Lower lobe of right lung (tissue), 2 donors: ENCODE measurements at regions not wholly inside any gene's neighbourhood (a gene's known extent, or its start where the extent isn't known, plus 50 kb on each side); places are given as distances from the start of the nearest gene placed in this dataset.

ENCODE experiments used
- ATAC-seq, 2 donors: fragments of 200-7000 bp; cut with Tn5 transposase; one replicate each; pipeline ENCODE4 v1.9.1; 2020 to 2022; ENCODE audit warnings: mild to moderate bottlenecking in 2 of 2, moderate library complexity in 2 of 2
- DNase-seq: peaks from one replicate; pipeline ENCODE4 v3.0.0-alpha.2; 2020
- H3K27ac ChIP-seq: fragments of 200-600 bp; one replicate; pipeline ENCODE4 v1.8.0; 2022
- H3K27me3 ChIP-seq: fragments of 200-600 bp; one replicate; pipeline ENCODE4 v1.8.0; 2022; ENCODE audit warnings: low read depth
- H3K36me3 ChIP-seq: fragments of 200-600 bp; one replicate; pipeline ENCODE4 v1.8.0; 2022; ENCODE audit warnings: mild to moderate bottlenecking
- H3K4me1 ChIP-seq: fragments of 200-600 bp; one replicate; pipeline ENCODE4 v1.8.0; 2022
- H3K4me3 ChIP-seq: fragments of 200-600 bp; one replicate; pipeline ENCODE4 v1.8.0; 2022; ENCODE audit warnings: mild to moderate bottlenecking
- H3K9me3 ChIP-seq: fragments of 200-600 bp; one replicate; pipeline ENCODE4 v1.8.0; 2022
- CTCF ChIP-seq: fragments of 200-600 bp; IDR thresholded peaks from one replicate; pipeline ENCODE4 v1.8.0; 2022; ENCODE audit warnings: antibody characterized with exemption, mild to moderate bottlenecking
- intact Hi-C: fragments of 100-400 bp; cut with DNase I; formaldehyde crosslinking; loops from one replicate; pipeline ENCODE4 v1.11.0; 2022
- donor health status: DM: no; HTN: yes; CAD: no; lungs with severe emphysema.

GRCh38 chr1:10892138-10893065 lies 96.0 kb upstream of the CASZ1 start:
- H3K36me3 ChIP-seq, result no peaks in the 10 kb centered on the region
- no peak for DNase-seq
- no peaks in the 10 kb centered on the region for H3K4me1 ChIP-seq
- peaks cover 37% of the 10 kb centered on the region for H3K27me3 ChIP-seq
- ATAC-seq, result no peak
- no peak for TF ChIP-seq CTCF
- no peak overlapping the region for H3K27ac ChIP-seq
- intact Hi-C loops, result no loop called here
- no peaks in the 10 kb centered on the region for H3K9me3 ChIP-seq
- H3K4me3 ChIP-seq, result no peak overlapping the region

- no peak overlapping the region for H3K27ac ChIP-seq
- no peak for ATAC-seq
Observed at GRCh38 chr1:10895621-10896020, 99.2 kb upstream of the CASZ1 start.

GRCh38 chr1:10896673-10897072 lies 100.2 kb upstream of the CASZ1 start:
- DNase-seq, result no peak
- ATAC-seq, result no peak
- Histone ChIP-seq H3K27ac (no peak overlapping the region), H3K9me3 (no peaks in the 10 kb centered on the region), H3K27me3 (peaks cover 6% of the 10 kb centered on the region), H3K36me3 (no peaks in the 10 kb centered on the region), H3K4me1 (no peaks in the 10 kb centered on the region), H3K4me3 (no peak overlapping the region)
- no peak for TF ChIP-seq CTCF
- intact Hi-C loops, result no loop called here

More at GRCh38 chr1:10895621-10896020, 99.2 kb upstream of the CASZ1 start:
- H3K9me3 ChIP-seq, result no peaks in the 10 kb centered on the region
- no peak for TF ChIP-seq CTCF
- no peak overlapping the region for H3K4me3 ChIP-seq
- intact Hi-C loops, result no loop called here
- no peak for DNase-seq
- no peaks in the 10 kb centered on the region for H3K4me1 ChIP-seq
- H3K27me3 ChIP-seq, result peaks cover 16% of the 10 kb centered on the region
- H3K36me3 ChIP-seq, result no peaks in the 10 kb centered on the region

- Histone ChIP-seq H3K27ac (no peak overlapping the region), H3K9me3 (no peaks in the 10 kb centered on the region), H3K4me1 (no peaks in the 10 kb centered on the region), H3K27me3 (peaks cover 6% of the 10 kb centered on the region), H3K36me3 (no peaks in the 10 kb centered on the region), H3K4me3 (no peak overlapping the region)
- DNase-seq, result peak; percentile 32
- no peak for TF ChIP-seq CTCF
- ATAC-seq, result no peak
- intact Hi-C loops, result no loop called here
Observed at GRCh38 chr1:10897321-10897980, 101.0 kb upstream of the CASZ1 start.

- H3K36me3 ChIP-seq, result no peaks in the 10 kb centered on the region
- H3K27me3 ChIP-seq, result peaks cover 6% of the 10 kb centered on the region
- no peak overlapping the region for H3K4me3 ChIP-seq
- no peak overlapping the region for H3K27ac ChIP-seq
- ATAC-seq (no peak), DNase-seq (no peak)
- no peak for TF ChIP-seq CTCF
- no peaks in the 10 kb centered on the region for H3K4me1 ChIP-seq
- intact Hi-C loops, result no loop called here
- no peaks in the 10 kb centered on the region for H3K9me3 ChIP-seq
Observed at GRCh38 chr1:10897981-10898728, 101.7 kb upstream of the CASZ1 start.
